Smooth muscle cell (in vitro differentiated cells): ENCODE measurements at regions not wholly inside any gene's neighbourhood (a gene's known extent, or its start where the extent isn't known, plus 50 kb on each side); places are given as distances from the start of the nearest gene placed in this dataset.

Source experiments
- DNase-seq: peaks from one replicate; lab custom pipeline; 2025; ENCODE audit not compliant: unreplicated experiment; lab: John Stamatoyannopoulos, UW
- H2AFZ ChIP-seq: fragments of 200-600 bp; sonication (generic); 2 replicates; pipeline ENCODE4 v1.6.0; 2016; ENCODE audit warnings: antibody characterized with exemption, low read depth, mild to moderate bottlenecking
- H3F3A ChIP-seq: fragments of 200-600 bp; sonication (generic); 2 replicates; pipeline ENCODE4 v1.6.0; 2017; ENCODE audit warnings: antibody characterized with exemption, low read depth
- H3K27ac ChIP-seq: fragments of 200-600 bp; sonication (generic); 2 replicates; pipeline ENCODE4 v1.5.1; 2016; ENCODE audit warnings: low read depth, mild to moderate bottlenecking
- H3K27me3 ChIP-seq: fragments of 200-600 bp; sonication (generic); 2 replicates; pipeline ENCODE4 v1.6.1; 2016; ENCODE audit warnings: low read depth, mild to moderate bottlenecking
- H3K36me3 ChIP-seq: fragments of 200-600 bp; sonication (generic); 2 replicates; pipeline ENCODE4 v1.5.1; 2016; ENCODE audit warnings: low read depth
- H3K4me1 ChIP-seq: fragments of 200-600 bp; sonication (generic); 2 replicates; pipeline ENCODE4 v1.5.1; 2016; ENCODE audit warnings: low read depth
- H3K4me2 ChIP-seq: fragments of 200-600 bp; sonication (generic); 2 replicates; pipeline ENCODE4 v1.6.0; 2016; ENCODE audit warnings: mild to moderate bottlenecking
- H3K4me3 ChIP-seq: fragments of 200-600 bp; sonication (generic); 2 replicates; pipeline ENCODE4 v1.5.1; 2016; ENCODE audit warnings: mild to moderate bottlenecking
- H3K79me2 ChIP-seq: fragments of 200-600 bp; sonication (generic); 2 replicates; pipeline ENCODE4 v1.6.0; 2016; ENCODE audit warnings: low read depth, mild to moderate bottlenecking
- H3K9ac ChIP-seq: fragments of 200-600 bp; sonication (generic); 2 replicates; pipeline ENCODE4 v1.6.0; 2016; ENCODE audit warnings: low read depth
- H3K9me3 ChIP-seq: fragments of 200-600 bp; sonication (generic); replicated peaks from 2 replicates; pipeline ENCODE4 v1.5.1; 2016; ENCODE audit warnings: low read depth
- H4K20me1 ChIP-seq: fragments of 200-600 bp; sonication (generic); 2 replicates; pipeline ENCODE4 v1.6.0; 2016; ENCODE audit warnings: low read depth
- CTCF ChIP-seq: fragments of 200-600 bp; sonication (generic); IDR thresholded peaks from 2 replicates; pipeline ENCODE4 v1.5.1; 2017; ENCODE audit warnings: borderline replicate concordance, mild to moderate bottlenecking, antibody characterized with exemption; ENCODE audit not compliant: insufficient read depth, poor library complexity, severe bottlenecking
- WGBS: methylation state at CpG from one replicate; pipeline ENCODE4 v1.1.7; 2016; ENCODE audit warnings: low lambda C conversion rate; 5-methylcytosine and 5-hydroxymethylcytosine counted together

- H3F3A ChIP-seq, result no peaks in the 10 kb centered on the region
- H3K4me3 ChIP-seq, result no peak overlapping the region
- no peaks in the 10 kb centered on the region for H3K79me2 ChIP-seq
- no peaks in the 10 kb centered on the region for H3K27me3 ChIP-seq
- no peaks in the 10 kb centered on the region for H3K36me3 ChIP-seq
- no peaks in the 10 kb centered on the region for H3K4me1 ChIP-seq
- H3K4me2 ChIP-seq, result no peak overlapping the region
- H4K20me1 ChIP-seq, result no peaks in the 10 kb centered on the region
- H3K9me3 ChIP-seq, result no peaks in the 10 kb centered on the region
- no peak for TF ChIP-seq CTCF
- H2AFZ ChIP-seq, result no peak overlapping the region
- no peak for DNase-seq
- H3K27ac ChIP-seq, result no peak overlapping the region
- H3K9ac ChIP-seq, result no peak overlapping the region
Measured at GRCh38 chr2:49278141-49278540, 123.8 kb upstream of the FSHR start.

GRCh38 chr2:49271060-49271606 lies 116.8 kb upstream of the FSHR start:
- H3K4me3 ChIP-seq, result no peak overlapping the region
- H3F3A ChIP-seq, result no peaks in the 10 kb centered on the region
- WGBS, result 82% methylated on average over 2 of the region's 2 CpGs
- no peak overlapping the region for H3K4me2 ChIP-seq
- no peak overlapping the region for H3K27ac ChIP-seq
- no peak for DNase-seq
- H3K27me3 ChIP-seq, result no peaks in the 10 kb centered on the region
- TF ChIP-seq CTCF, result no peak
- H2AFZ ChIP-seq, result no peak overlapping the region
- no peaks in the 10 kb centered on the region for H3K36me3 ChIP-seq
- no peaks in the 10 kb centered on the region for H3K79me2 ChIP-seq
- no peaks in the 10 kb centered on the region for H3K9me3 ChIP-seq
- H3K9ac ChIP-seq, result no peak overlapping the region
- no peaks in the 10 kb centered on the region for H4K20me1 ChIP-seq
- H3K4me1 ChIP-seq, result no peaks in the 10 kb centered on the region

- no peak overlapping the region for H3K4me3 ChIP-seq
- no peak overlapping the region for H3K27ac ChIP-seq
- no peak for DNase-seq
- no peak overlapping the region for H3K4me2 ChIP-seq
- no peaks in the 10 kb centered on the region for H3K79me2 ChIP-seq
- H3K4me1 ChIP-seq, result peaks cover 1% of the 10 kb centered on the region
- no peaks in the 10 kb centered on the region for H3K27me3 ChIP-seq
- no peaks in the 10 kb centered on the region for H3K9me3 ChIP-seq
- no peaks in the 10 kb centered on the region for H3F3A ChIP-seq
- no peaks in the 10 kb centered on the region for H3K36me3 ChIP-seq
- H2AFZ ChIP-seq, result no peak overlapping the region
- WGBS, result 93% methylated on average over 6 of the region's 6 CpGs
- no peak for TF ChIP-seq CTCF
- H4K20me1 ChIP-seq, result no peaks in the 10 kb centered on the region
- no peak overlapping the region for H3K9ac ChIP-seq
Measured at GRCh38 chr2:49270091-49270490, 115.8 kb upstream of the FSHR start.

- Histone ChIP-seq H3F3A (no peaks in the 10 kb centered on the region), H4K20me1 (no peaks in the 10 kb centered on the region), H3K79me2 (no peaks in the 10 kb centered on the region), H3K36me3 (no peaks in the 10 kb centered on the region), H3K9me3 (no peaks in the 10 kb centered on the region), H3K27me3 (peaks cover 6% of the 10 kb centered on the region), H3K4me3 (no peak overlapping the region), H3K27ac (no peak overlapping the region), H3K4me1 (peaks cover 5% of the 10 kb centered on the region), H3K4me2 (no peak overlapping the region), H2AFZ (no peak overlapping the region), H3K9ac (no peak overlapping the region)
- DNase-seq, result no peak
- TF ChIP-seq CTCF, result no peak
- WGBS, result 67% methylated on average over 2 of the region's 2 CpGs
Measured at GRCh38 chr2:49265471-49265870, 111.2 kb upstream of the FSHR start.
